Hepatic stellate cell (primary cell): ENCODE measurements at regions not wholly inside any gene's neighbourhood (a gene's known extent, or its start where the extent isn't known, plus 50 kb on each side); places are given as distances from the start of the nearest gene placed in this dataset.

Experiments
- DNase-seq: peaks from one replicate; pipeline ENCODE4 v3.0.0; 2011; ENCODE audit warnings: low spot score

DNA sequence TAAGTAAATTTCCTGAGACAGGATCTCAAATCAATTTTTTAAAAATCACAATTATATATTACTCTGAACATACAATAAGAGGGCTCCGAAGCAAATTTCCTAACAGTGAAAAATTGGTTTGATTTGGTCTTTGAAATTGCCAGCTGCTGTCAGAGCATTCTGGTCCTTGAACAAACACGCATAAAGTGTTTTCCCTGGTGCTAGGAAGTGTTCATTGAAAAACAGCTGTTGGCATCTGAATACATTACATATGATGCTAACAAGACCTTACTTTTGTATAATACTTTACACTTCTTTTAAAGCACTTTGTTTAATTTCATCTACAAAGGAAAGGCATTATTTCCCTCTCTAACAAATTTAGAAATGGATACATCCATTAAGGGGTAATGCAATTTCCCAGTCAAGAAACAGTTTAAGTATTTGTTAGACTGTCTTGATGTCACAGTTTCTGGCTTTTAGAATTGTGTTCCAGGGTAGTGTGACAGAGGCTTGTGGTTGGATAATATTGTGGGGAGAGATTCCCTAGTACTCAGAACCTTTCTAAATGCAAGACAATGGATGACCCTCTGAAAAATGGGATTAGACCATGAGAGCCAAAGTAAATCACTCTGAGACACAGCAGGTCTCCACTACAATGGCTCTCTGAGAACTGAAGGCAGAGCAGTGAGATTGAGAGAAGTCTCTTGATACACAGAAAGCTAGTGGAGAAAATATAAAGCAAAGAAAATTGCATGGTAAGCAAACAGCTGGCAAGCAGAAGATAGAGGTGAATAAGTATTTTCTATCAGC is 299.0 kb downstream of the TRIB2 start:
- no peak for DNase-seq

DNA sequence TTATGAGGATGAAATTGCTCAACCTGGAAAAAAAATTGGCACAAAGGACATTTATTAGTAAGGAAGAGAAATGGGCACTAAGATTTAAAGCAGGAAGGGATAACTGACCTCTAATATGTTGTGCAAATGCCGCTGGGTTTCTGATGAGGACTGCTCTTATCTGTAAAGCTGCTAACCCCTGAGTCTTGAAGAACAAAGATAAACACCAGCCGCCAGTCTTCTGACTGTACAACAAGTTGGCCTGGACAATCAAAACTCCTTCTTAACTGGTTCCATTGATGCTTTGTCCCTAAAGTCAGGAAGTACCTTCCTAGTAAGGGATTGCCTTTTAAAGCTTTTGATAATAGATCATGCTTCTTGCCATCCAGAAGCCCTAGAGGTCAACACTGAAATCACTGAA is 301.8 kb downstream of the TRIB2 start:
- DNase-seq = no peak

- DNase-seq = no peak
These were observed 303.0 kb downstream of the TRIB2 start for GRCh38 chr2:13019781-13020180.

DNA sequence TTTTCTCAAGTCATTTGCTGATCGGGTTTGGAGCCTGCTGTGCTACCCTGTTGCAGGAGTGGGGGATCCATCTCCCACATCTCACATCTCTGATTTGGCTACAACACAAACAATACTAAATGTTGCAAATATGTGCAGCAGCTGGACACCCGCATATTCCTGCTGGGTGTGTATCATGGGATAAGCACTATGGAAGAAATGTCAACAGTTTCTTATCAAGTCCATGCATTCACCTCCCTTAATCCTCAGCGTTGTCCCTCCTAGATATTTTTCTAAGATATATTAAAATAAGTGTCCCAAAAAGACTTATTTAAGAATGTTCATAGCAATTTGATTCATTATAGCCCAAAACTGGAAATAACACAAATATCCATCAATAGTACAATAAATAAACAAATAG is 303.7 kb downstream of the TRIB2 start:
- no peak for DNase-seq

DNA sequence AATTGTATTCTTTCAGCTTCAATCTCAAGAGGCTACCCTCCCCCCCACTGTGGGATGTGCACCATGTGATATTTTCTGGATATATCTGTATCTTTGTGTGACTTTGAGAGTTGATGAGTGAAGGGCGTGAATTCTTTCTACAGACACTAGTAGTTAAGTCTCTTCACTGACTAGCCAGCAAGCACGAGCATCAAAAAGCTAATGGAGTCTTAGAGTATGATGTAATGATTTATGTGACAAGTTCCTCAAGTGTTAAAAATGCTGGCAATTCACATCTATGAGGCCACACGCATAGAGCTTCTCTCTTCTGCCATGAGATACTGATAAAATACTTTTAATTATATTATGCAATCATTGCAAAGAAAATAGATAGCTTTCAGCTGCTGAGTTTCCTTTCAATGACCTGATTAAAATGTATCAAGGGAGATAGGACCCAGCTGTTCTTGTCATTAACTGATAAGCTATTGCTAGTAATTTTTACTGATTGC is 304.8 kb downstream of the TRIB2 start:
- DNase-seq = no peak

- no peak for DNase-seq
These were observed 313.9 kb downstream of the TRIB2 start for GRCh38 chr2:13030606-13031005.

DNA sequence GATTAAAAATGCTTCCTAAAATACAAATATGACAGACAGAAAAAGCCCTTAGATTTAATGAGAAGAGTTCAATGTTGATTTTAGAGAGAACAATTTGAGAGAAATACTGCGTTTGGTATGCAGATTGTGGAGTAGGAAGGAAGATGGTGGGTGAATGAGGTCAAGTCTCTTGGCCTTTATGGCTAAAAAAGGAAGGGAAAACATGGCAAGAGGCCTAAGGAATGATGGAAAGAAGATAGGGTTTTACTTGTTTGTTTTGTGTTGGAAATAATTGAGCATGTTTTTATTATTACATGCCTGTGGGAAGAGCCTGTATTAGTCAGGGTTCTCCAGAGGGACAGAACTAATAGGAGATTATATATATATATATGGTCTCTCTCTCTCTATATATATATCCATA is 318.1 kb downstream of the TRIB2 start:
- peak; percentile 19 for DNase-seq

- no peak for DNase-seq
These were observed 319.1 kb downstream of the TRIB2 start for GRCh38 chr2:13035866-13036265.

GRCh38 chr2:13040043-13040442 is 323.3 kb downstream of the TRIB2 start:
- DNase-seq = no peak

GRCh38 chr2:13046557-13047165 is 329.9 kb downstream of the TRIB2 start:
- DNase-seq = no peak

DNA sequence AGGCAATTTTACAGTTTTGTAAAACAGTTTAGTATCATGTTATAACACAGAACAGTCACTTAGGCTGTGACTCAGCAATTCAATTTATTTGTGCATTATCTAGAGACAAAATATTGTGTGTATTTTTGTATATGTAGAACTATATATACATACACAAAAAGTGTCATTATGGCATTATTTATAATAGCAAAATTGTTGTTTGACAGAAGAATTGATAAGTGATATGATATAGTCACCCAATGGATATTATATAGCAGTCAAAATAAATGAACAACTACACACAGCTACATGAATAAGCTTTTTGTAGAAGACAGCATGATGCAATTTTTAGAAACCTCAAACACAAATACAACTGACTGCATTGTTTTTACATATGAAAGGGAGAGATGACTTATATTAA is 334.0 kb downstream of the TRIB2 start:
- DNase-seq = no peak

GRCh38 chr2:13052547-13052946 is 335.8 kb downstream of the TRIB2 start:
- DNase-seq = no peak

GRCh38 chr2:13056259-13056843 is 339.6 kb downstream of the TRIB2 start:
- DNase-seq = no peak

- DNase-seq = no peak
These were observed 340.9 kb downstream of the TRIB2 start for GRCh38 chr2:13057671-13058070.

GRCh38 chr2:13066676-13067075 is 349.9 kb downstream of the TRIB2 start:
- no peak for DNase-seq

- no peak for DNase-seq
These were observed 350.8 kb downstream of the TRIB2 start for GRCh38 chr2:13067508-13067907.

DNA sequence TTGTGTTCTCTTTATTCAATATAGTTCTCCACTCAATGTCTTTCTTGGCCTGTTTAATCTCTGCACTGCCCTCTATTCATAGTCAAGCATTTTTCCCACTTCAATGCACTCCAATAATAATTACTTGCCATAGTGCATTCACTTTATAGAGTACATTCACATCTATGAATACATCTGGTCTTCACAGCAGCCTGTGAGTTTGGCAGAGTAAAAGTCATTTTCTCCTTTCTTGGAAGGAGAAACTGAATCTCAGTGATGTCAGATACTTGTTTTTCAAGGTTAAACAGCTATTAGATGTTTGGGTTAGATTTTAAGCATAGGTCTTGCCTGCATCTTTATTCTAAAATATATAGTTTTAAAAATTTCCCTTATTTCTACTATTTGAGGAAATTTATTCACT is 373.2 kb downstream of the TRIB2 start:
- DNase-seq = no peak

DNA sequence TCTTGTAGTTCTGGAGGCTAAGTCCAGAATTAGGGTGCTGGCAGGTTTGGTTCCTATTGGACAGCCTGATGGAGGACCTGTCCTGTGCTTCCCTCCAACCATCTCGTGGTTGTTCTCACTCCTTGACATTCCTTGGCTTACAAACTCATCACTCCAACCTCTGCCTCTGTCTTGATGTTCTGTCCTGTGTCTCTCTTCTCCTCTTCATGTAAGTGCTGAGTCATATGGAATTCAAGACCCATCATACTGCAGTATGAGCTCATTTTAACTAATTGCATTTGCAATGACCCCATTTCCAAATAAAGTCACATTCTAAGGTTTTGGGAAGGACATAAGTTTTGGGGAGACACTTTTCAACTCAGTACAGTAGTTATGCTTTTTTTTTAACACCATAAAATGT is 374.7 kb downstream of the TRIB2 start:
- no peak for DNase-seq

GRCh38 chr2:13091861-13092378 is 375.2 kb downstream of the TRIB2 start:
- no peak for DNase-seq

GRCh38 chr2:13093416-13093991 is 376.8 kb downstream of the TRIB2 start:
- no peak for DNase-seq

DNA sequence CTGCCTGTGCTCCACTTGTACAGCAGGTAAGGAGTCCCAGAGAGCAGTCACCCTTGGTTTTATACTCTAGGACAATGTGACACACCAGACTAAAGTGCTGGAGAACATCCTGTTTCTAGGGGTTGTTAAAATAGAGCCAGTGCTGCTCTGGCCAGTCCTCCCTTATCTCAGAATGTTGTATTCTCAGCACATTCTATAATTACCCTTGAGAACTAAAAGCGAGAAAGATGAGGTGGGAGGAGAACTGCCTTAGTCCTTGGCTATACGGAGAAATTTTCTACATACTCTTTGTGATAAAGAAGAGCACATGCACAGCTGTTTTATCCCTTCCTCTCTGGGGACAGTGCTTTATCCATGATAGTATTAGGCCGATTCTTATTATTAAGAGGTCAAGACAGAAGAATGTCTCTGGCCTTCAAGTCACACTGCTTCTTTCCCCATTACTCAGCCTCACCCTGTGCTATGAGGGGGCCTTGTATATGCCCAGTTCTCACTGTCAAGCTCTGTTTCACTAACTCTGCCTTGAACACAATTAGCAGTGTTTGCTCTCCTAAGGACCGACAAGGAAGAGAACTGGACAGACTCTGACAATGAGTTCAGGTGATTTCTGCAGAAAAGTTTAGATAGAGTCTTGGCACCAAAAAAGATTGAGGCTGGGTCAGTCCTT is 385.8 kb downstream of the TRIB2 start:
- DNase-seq = no peak

DNA sequence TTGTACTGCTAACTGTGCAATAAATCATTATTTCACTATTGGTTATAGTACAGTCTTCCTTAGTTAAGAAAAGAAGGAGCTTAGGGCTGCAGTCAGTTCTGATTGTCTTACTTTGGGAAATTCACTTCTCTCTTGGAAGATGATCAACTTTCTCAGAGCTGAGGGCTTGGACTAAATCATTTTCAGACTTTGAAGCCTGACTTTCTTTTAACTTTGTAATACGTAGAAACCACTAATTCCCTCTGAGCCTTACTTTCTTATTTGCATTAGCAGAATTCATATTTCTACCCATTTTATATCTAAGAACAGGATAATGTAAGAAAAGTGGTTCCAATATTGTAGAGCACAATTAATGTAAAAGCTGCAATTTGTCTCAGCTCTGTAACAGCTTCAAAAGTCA is 386.4 kb downstream of the TRIB2 start:
- DNase-seq = no peak
